Liver (tissue), 3 donors: ENCODE measurements at regions not wholly inside any gene's neighbourhood (a gene's known extent, or its start where the extent isn't known, plus 50 kb on each side); places are given as distances from the start of the nearest gene placed in this dataset.

Experiments
- ATF3 ChIP-seq: IDR thresholded peaks from 2 replicates; pipeline ENCODE4 v1.6.1; 2016; ENCODE audit warnings: antibody characterized with exemption
- CTCF ChIP-seq: fragments of 150-350 bp; IDR thresholded peaks from 2 replicates; pipeline ENCODE4 v1.5.1; 2017; ENCODE audit warnings: improper control_type of control experiment, low read depth, low read length; ENCODE audit not compliant: missing input control
- EGR1 ChIP-seq, 2 donors: IDR thresholded peaks; 2 replicates each; pipeline ENCODE4 v1.6.1; 2016 to 2018; ENCODE audit warnings: antibody characterized with exemption in 2 of 2, low read depth in 2 of 2
- GABPA ChIP-seq, 2 donors: IDR thresholded peaks in 1 of 2; conservative IDR thresholded peaks in 1 of 2; 2 replicates each; pipeline ENCODE4 v1.6.1; 2016; ENCODE audit warnings: antibody characterized with exemption in 2 of 2, mild to moderate bottlenecking in 1 of 2, moderate library complexity in 1 of 2
- HNF4A ChIP-seq, 2 donors: conservative IDR thresholded peaks; 2 replicates each; pipeline ENCODE4 v1.6.1; 2016; ENCODE audit warnings: antibody characterized with exemption in 2 of 2, mild to moderate bottlenecking in 2 of 2
- JUND ChIP-seq, 2 donors: IDR thresholded peaks; 2 replicates each; pipeline ENCODE4 v1.6.1; 2016; ENCODE audit warnings: antibody characterized with exemption in 2 of 2
- MAX ChIP-seq: IDR thresholded peaks from 2 replicates; pipeline ENCODE4 v1.6.1; 2016; ENCODE audit warnings: antibody characterized with exemption
- RAD21 ChIP-seq, 2 donors: IDR thresholded peaks; 2 replicates each; pipeline ENCODE4 v1.6.1; 2016; ENCODE audit warnings: antibody characterized with exemption in 2 of 2, mild to moderate bottlenecking in 2 of 2
- REST ChIP-seq: IDR thresholded peaks from 2 replicates; pipeline ENCODE4 v1.6.1; 2016; ENCODE audit warnings: antibody characterized with exemption, mild to moderate bottlenecking
- RXRA ChIP-seq, 2 donors: IDR thresholded peaks; 2 replicates each; pipeline ENCODE4 v1.6.1; 2017 to 2018; ENCODE audit warnings: antibody characterized with exemption in 2 of 2, mild to moderate bottlenecking in 1 of 2
- SP1 ChIP-seq: IDR thresholded peaks from 2 replicates; pipeline ENCODE4 v1.6.1; 2018; ENCODE audit warnings: antibody characterized with exemption, mild to moderate bottlenecking
- TAF1 ChIP-seq: conservative IDR thresholded peaks from 2 replicates; pipeline ENCODE4 v1.6.1; 2016; ENCODE audit warnings: antibody characterized with exemption, mild to moderate bottlenecking
- YY1 ChIP-seq: IDR thresholded peaks from 2 replicates; pipeline ENCODE4 v1.6.1; 2016; ENCODE audit warnings: antibody characterized with exemption, mild to moderate bottlenecking
- ZBTB33 ChIP-seq: IDR thresholded peaks from 2 replicates; pipeline ENCODE4 v1.6.1; 2016; ENCODE audit warnings: antibody characterized with exemption
- donor health status: healthy.
- donor health status: healthy.

- no peak for TF ChIP-seq SP1
- no peak for TF ChIP-seq REST
- no peak for TF ChIP-seq MAX
- TF ChIP-seq HNF4A (conservative IDR thresholded peaks at IDR 0.05): no peak
- no peak for TF ChIP-seq CTCF
- no peak for TF ChIP-seq TAF1
- no peak for TF ChIP-seq EGR1 (IDR thresholded peaks at IDR 0.05; ENCODE audit: low read depth in 2 of 2)
- no peak for TF ChIP-seq GABPA (IDR thresholded peaks at IDR 0.05 in 1 of 2, conservative IDR thresholded peaks at IDR 0.05 in 1 of 2)
- no peak for TF ChIP-seq YY1
- TF ChIP-seq ATF3: no peak
- no peak for TF ChIP-seq ZBTB33
- no peak for TF ChIP-seq JUND (IDR thresholded peaks at IDR 0.05)
- no peak for TF ChIP-seq RAD21 (IDR thresholded peaks at IDR 0.05)
- no peak for TF ChIP-seq RXRA (IDR thresholded peaks at IDR 0.05)
These were observed 379.8 kb downstream of the TSN start for GRCh38 chr2:122135021-122135937.
